Stimulated activated CD8-positive, alpha-beta memory T cell treated with anti-CD3 and anti-CD28 coated beads, Interleukin-12 subunit alpha, Interleukin-12 subunit beta, amount 100 ng/mL, for 4 hours (primary cell): ENCODE measurements at regions not wholly inside any gene's neighbourhood (a gene's known extent, or its start where the extent isn't known, plus 50 kb on each side); places are given as distances from the start of the nearest gene placed in this dataset.

Source experiments
- DNase-seq: peaks from one replicate; pipeline ENCODE4 v3.0.0-alpha.2; 2020; ENCODE audit warnings: low read depth

DNA sequence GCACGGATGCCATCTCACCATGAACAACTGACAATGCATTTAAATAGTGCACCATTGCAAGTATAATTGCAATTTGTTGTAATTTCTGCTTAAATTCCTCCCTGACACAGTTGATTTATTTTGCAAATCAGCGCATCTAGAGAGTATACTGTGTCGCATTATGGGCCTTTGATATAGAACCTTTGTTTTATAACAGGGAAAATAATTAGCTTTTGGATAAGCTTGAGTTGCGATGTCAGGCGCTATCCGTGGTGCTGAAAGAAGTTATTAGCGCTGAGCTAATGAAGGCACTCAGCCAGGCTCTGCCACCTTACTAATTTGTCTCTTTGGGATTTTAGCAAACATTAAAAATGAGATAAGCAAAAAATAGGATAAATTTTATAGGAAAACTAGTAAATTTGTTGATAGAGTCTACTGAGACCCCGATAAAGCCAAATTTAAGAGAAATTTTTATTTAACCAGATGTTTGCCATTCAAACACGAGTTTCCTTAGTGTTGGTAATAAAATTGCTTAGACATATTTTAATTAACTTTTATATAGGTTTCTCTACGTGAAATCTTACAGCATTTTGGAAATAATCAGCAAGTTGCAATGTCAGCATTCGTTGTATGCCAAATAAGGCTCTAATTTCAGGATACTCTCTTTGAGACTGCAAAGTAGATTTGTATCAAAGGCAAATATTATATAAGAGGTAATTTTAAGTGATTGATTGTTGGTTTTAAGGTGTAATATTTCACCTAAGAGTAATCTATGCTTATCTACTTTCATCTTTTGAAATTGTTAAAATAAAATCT lies 355.5 kb downstream of the TLR4 start:
- no peak for DNase-seq

DNA sequence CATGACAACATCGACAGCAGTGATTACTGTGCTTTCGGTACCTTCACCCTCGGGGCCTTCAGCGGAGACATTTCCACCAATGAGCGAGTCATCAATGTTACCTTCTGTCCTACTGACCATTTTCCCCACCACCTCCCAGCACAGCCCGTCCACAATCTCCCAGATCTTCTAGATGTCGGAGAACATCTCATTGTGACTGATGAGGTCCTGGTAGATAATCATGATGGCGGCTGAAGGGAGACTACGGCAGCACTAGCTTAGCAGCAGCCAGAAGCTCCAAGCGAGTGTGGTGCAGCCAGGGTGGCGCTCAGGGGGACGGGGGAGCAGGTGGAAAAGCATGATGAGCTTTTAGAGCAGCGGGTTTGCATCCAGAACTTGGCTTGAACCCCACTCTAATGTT lies 379.0 kb downstream of the TLR4 start:
- DNase-seq: no peak

DNA sequence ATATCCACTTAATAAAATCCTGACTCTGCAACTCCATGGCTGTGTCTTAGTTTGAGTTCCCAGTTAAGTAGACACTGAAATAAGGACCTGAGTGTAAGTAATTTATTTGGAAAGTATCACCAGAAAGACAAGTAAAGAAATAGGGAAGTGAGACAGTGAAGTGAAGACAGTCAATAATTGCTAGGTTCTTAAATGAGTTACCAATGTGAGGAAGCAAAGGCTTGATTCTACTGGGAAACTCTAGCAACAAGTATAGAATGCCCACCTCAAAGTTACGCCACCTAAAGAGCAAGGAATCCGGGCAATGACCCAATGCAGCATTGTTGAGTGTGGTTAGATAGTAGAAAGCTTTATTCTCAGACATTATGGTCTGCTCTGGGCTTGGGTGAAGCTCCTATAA lies 383.9 kb downstream of the TLR4 start:
- DNase-seq: no peak

DNA sequence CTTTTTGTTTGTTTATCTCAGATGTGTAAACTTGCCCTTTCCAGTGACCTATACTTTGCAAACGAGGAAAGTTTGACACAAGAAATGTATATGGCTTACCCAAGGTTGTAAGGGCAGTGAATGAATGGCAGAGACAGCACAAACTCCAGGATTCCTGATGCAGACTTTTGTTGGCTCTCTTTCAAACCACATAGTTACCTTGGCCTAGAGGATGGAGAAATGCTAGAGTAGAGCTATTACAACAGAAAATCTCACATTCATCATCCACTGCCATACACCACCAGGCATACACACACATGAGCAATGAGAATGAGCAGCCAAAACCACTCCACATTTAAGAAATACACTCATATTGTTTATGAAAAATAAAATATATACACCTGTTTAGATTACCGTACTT lies 387.0 kb downstream of the TLR4 start:
- DNase-seq: no peak

DNA sequence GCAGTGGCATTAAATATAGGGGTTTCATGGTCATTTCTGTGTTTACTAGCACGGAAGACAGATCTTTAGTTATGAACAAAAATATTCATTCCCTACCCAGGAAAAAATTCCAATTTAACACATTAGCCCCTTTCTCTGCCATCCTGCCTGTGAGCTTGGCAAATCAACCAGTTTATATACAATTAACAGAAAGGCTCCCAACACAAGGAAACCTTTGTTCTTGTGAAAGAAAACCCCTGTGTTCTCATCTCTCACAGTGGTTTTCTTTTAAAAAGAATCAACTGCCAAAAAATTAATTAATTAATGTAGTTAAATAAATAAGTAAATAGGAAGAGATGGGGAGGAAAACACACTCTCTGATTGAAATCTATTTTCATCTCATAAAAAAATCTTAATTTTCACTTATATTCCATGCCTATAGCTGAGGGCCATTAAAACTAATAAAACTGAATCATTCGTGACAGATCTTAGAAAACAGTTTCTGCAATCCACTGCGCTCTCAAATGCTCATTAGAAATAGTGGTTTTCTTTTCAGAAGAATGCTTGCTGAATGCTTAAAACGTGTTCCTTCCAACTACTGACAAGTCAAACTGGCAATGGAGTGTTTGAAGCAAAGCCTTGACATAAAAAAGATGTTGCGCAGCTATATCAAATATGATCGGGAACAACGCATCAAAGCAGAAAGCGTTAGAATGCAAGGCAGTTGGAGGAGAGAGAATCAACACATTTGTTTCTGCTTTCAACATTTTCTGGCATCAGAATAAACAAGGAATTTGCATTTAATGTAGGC lies 387.7 kb downstream of the TLR4 start:
- DNase-seq: no peak

DNA sequence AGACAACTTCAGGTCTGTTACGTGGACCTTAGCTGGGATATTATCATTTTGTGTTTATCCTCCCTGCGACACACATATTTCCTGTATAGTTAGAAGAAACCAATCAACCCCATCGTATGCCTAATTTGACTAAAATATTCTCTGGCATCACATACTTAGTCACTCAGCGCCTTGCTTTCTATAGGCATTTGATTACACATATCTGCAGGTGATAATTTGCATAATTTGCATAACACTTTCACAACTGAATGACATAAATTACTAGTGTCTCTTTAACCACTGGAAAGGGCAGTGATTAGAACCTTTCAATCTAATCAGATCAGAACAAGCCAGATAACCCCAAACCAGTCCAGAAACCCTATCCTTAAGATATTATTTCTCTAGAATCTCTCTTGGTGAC lies 390.2 kb downstream of the TLR4 start:
- no peak for DNase-seq

DNA sequence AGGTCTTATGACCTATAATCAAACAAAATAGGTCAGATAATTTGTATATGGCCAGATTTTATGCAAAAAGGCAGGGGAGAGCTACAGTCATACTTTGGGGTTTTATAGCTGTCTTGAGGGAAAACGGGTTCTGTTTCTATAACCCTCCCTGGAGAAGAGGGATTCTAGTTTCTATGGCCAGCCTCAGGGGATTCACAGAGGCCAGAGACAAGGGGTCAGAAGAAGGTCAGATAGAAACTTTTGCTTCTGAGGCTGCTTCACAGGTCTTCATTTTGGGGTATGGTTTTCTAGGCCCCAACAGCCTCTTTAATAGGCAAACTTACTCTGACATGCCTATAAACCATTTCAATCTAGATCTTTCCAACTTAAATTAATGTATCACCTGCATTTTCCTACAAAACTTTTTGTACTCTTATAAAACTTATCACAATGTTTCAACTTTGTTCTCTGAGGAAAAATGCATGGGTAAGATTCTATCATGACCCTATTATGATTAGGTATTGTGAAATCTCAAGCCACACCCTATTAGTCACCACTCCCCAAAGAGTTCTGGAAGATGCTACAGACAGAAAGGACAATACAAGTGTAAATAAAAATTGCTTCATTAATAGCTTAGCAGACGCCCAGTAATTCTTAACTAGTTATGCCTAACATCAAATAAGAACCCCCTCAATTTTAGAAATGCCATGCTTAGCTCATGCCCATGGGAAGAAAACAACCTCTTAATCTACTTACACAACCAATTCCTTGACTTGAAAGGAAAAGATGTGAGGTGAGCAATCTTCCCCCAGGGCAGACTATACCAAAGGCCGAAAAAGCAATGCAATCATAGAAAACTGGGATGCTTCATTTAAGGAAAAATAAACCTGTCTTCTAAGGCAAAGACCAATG lies 396.6 kb downstream of the TLR4 start:
- DNase-seq: no peak

DNA sequence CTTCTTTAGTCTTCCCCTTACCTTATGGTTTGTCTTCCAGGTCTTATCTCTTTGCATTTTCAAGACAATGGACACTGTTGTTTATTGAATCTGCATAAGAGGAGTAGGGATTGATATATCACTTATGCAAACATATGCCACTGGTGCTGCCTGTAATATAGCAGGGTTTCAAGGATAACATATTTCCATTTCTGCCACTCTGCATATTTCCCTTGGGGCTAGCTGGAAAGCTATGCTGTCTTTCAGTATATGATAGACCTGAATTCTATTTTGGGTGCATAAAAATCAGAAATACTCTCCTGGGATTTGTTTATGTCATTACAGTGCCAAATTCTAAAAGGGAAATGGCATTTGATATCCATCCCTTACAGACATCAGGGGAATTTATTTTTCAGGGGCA lies 400.2 kb downstream of the TLR4 start:
- no peak for DNase-seq

DNA sequence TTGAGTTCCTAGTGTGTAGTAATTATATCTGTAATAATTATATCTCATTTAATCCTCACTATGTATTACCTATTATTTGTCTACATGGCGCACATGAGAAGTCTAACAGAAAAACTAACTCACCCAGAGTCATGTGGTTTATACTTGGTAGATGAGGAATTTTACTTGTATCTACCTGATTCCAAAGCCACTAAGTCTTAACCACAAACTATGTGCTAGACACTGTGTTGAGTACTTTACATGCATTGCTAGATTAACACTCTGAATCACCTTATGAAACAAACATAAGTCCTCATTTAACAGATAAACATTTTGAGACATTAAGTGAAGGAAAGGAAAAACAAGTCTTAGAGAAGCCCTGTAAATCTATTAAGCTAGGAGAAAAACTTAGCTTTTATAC lies 404.8 kb downstream of the TLR4 start:
- no peak for DNase-seq

DNA sequence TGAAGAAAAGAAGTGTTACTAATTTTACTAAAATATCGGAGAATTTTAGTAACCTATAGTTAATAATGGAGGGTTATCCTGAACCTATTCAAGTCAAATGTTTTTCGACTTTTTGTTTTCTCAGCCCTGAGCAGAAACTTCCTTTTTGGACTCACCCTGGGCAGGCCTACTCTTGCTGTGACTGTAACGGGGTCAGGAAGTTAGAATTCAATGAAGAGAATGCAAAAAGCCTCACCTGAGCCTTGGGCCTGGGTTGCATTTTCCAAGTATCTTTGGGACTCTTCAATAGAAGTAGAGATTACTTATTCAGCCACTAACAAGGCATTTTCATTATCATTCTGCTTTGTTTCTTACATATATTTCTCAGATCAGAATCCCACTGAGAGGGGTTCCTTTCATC lies 405.3 kb downstream of the TLR4 start:
- no peak for DNase-seq

DNA sequence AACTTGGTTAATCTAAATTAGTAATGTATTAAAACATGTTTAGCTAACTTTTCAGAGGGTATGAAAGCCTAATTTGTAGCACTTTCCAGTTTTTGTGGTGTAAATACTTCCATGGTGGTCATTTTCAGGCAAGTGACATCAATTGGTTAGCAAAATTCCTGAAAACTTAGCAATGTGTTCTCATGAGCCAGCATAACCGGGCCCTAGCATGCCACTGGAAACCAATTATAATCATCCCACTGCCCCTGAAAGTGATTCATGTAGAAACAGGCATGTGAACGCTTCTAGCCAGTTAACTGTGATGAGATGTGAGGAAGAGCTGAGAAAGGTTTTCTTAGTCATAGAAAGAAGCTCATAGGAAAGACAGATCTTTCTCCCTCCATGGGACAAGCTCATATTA lies 417.2 kb downstream of the TLR4 start:
- no peak for DNase-seq

DNA sequence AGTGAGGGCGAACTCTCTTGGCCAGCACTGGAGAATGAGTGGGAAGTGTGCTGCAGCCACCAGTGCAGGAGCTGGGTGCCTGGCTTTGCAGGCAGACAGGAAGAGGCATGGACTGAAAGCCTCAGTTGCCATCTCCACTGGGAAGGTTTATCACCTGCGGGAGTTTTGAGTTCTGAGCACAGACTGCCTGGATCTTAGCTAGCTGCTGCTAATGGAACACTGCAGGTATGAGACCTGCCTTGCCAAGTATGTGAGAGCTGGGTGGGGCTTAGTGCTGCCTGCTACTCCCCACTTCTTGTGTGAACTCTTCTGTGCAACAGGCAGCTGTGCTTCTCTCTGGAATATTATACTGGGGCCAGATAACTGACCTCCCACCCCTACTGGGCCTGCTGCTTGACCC lies 424.1 kb downstream of the TLR4 start:
- no peak for DNase-seq

DNA sequence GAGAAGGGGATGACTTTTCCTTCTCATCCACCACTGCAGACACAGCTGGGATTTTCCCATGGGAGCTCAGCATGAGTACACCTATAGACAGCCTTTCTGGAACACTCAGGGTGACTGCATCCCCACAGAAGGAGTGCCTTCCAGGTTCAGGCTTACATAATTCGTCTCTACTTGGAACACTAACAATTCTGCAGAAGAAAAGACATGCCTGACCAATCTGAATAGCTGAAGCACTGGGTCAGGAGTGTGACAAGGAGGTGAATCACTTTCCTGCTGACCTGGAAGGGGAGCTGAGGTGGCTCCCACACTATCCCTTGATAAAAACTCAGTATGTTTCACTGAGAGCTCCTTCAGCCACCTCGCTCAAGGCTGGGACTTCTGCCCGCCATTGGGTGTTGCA lies 425.3 kb downstream of the TLR4 start:
- DNase-seq: no peak

DNA sequence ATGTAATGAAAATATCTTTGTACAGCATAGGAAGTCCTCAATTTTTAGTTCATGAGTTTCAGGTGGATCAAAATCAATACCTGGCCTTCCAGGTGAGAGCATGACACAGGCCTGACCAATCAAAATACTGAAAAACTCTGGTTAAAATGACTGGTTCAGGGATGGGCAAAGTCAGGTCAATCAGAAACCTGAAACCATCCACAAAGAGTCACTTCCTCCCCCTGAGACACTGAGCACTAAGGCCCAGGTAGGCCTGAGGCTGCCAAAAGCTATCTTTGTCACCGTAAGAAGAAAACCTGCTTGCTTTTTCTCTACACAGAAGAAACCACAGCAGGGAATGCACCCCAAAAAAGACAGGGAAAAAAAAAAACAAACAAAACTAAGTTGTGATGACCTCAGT lies 444.8 kb downstream of the TLR4 start:
- no peak for DNase-seq

DNA sequence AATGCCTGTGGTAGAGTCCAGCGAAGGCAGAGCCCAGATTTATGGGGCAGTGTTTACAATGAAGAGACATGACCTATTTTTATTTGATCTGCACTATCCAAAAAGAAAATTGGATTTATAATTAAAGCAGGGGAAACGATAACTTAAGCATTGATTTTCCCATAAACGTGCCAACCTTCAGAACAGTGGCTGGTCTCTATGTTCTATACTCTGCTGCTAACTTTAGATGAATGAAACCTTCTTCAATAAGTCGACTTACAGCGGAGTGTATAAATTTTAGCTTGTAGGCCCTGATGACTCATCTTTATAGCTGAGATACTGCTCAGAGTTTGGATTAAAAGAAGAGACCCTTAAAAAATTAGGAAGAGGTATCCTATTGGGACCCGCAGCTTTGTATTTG lies 452.6 kb downstream of the TLR4 start:
- no peak for DNase-seq

DNA sequence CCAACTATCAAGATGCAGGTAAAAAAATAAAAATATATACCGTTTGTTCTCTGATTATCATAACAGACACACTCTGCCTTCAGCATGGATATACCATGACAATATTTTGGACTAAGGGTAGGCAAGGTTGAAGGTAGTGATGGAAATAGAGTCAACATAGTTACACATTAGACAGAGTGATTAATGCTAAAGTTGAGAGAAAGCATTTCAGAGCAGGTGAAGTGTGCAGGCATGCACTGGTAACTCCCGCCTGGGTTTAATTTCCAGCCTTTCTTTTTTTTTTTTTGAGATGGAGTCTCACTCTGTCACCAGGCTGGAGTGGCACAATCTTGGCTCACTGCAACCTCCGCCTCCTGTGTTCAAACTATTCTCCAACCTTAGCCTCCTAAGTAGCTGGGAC lies 458.5 kb downstream of the TLR4 start:
- no peak for DNase-seq

DNA sequence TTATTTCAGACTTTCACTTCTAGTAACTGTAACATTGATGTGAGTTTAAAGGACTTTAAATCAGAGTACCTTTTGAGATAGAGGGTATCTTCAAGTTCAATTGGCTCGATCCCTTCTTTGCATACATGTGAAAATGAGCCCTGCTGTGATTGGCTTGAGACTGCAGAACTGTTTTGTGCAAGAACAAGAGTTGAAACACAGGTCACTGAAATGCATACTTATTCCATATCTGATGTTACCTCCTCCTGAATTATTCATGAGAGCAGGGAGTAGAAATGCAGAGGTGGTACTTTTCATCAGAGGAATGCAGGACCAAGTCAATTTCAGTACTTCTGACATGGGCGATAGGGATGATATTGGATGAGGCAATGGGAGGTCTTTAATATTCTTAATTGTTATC lies 459.5 kb downstream of the TLR4 start:
- no peak for DNase-seq

DNA sequence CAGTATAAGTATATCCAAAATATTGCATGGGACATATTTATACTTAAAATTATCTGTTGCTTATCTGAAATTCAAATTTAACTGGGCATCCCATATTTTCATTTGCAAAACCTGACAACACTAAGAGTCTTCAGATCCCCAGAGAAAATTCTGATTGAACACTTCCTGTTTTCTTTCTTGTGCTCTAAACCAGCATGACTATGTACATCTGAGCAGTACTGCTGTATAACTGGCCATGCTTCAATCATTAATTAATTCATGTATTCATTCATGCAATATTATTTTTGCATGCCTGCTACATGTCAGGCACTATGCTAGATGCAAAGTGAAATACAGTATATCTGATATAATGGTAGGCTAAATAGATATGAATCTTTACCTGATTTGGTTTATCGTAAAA lies 461.2 kb downstream of the TLR4 start:
- DNase-seq: no peak

DNA sequence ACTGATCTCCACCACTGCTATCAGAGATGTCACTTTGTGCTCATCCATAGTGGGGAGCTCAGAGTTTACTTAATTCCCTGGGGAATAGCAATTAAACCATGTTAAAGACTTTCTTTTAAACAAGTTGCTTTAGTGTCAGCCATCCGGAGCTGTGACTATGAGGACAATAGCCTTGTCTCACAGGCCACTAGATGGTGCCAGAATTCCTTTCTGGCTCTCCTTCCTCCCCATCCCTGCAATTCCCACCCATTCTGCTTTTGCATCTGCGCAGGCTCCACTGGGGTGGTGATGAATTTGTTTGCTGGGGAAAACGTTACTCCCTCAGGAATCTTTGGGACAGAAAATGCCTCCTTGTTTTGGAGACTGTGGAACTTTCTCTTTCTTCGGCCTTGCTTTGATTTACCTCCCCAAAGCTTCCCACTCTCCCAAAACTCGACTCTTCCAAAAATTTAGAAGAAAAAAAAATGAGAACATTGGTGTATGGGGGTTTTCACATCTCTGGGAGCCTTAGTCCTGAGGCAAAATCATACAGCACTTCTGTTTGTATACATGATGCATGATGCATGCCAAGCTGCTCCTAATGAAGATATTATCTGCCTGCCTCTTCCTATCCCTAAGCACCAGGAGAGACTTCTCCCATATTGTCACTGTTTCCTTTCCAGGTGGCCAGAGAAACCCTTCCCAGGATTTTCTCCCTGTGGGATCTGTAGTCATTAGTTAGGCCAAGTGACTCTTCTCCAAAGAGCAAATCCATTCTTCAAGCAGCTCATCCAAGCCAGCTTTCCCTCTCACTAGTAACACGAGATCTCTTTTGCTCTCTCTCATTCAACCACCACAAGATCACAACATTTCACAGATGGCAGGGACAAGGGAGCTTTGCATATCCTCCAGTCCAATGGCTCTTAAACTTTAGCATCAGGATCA lies 466.1 kb downstream of the TLR4 start:
- no peak for DNase-seq

DNA sequence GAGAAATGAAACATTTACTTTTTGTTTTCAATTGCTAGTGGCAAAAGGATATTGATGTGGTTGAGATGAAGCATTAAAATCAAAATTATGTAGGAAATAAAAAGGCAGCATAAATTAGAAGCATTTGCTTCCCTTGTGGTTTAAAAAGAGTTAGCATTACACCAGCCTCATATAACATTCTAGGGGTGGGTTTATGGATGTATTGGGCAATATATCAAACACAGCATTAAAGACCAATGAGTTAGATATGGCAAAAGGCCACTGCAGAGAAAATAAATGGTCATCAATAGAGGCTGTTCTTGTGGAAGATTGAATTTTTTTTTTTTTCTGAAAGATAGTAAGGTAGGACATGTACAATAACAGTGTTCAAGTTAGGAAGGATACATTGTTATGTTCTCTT lies 473.0 kb downstream of the TLR4 start:
- no peak for DNase-seq

DNA sequence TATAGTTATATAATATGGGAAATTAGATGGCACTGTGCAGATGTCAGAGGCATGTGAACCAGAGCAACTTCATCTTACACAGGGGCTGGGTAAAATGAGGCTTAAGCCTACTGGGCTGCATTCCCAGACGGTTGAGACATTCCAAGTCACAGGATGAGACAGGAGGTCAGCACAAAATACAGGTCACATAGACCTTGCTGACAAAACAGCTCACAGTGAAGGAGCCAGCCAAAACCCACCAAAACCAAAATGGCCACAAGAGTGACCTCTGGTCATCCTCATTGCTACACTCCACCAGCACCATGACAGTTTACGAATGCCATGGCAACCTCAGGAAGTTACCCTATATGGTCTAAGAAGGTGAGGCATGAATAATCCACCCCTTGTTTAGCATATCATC lies 479.4 kb downstream of the TLR4 start:
- no peak for DNase-seq

DNA sequence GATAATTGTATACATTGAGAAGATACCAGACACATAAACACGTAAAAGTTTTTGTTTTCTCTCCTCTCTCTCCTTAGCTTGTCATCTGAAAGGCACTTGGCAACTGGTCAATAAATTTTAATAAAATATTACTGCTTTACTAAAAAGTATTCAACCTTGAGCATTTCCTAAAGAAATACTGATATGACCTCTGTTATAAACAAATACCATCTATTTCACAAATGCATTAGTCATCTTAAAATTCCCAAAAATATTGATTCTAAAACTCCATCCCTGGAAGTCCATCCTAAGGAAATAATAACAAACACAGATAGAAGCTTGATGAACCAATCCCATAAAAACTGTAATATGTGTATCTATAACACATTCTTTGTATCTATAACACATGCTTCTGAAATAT lies 483.2 kb downstream of the TLR4 start:
- no peak for DNase-seq
